Loucy (cell line): ENCODE measurements at regions not wholly inside any gene's neighbourhood (a gene's known extent, or its start where the extent isn't known, plus 50 kb on each side); places are given as distances from the start of the nearest gene placed in this dataset.

Experiments used
- CTCF ChIP-seq: fragments of 200-600 bp; sonication (generic); conservative IDR thresholded peaks from 2 replicates; pipeline ENCODE4 v1.5.1; 2014; ENCODE audit warnings: mild to moderate bottlenecking, antibody characterized with exemption, low read length
- EZH2phosphoT487 ChIP-seq: fragments of 200-600 bp; IDR thresholded peaks from 2 replicates; pipeline ENCODE4 v1.6.1; 2018; ENCODE audit warnings: antibody characterized with exemption, mild to moderate bottlenecking, moderate library complexity, borderline replicate concordance

DNA sequence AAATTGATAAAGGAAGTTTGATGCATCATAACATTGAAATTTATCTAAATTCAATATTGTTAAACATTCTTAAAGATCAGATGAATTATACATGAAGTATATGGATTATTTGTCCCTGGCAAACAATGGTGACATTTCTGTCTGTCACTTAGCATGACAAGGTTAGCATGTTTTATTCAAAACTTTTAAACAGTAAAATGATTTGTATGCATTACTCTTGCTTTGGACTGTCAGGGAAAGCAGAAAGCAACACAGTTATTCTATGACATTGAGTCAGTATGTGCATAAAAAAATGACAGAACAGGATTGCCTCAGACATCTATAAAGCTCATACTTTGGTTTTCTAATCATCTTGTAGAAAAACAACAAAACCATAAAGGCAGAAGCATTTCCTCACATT lies 193.7 kb downstream of the IZUMO3 start:
- no peak for TF ChIP-seq CTCF
- no peak for TF ChIP-seq EZH2phosphoT487
